ENCODE measurements at regions not wholly inside any gene's neighbourhood (a gene's known extent, or its start where the extent isn't known, plus 50 kb on each side); places are given as distances from the start of the nearest gene placed in this dataset.
"Not testable (repeated sequence)": the region's sequence is repeated elsewhere in the genome, so short reads cannot be mapped to it uniquely, and the experiment has no call there.

DNA sequence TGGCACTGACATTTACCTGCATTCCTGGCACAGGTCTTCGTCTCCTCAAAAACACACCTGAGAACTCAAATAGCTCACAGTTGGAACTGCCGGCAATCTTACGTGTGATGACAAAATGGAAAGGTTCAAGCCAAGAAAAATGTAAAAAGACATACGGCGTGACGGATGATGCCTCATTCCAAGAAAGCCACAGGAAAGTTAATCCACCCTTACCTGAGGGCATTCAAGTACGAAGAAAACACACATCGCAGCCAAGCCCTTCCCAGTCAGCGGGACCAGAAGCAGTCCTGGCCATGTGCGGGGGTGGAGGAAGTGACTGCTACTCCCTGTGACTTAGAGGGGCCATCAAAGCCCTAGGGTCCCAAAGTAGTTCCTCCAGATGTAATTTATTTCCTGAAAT lies 986.3 kb upstream of the CELF4 start:
- DNase-seq (ENCODE audit: low read depth, low spot score): no peak

DNA sequence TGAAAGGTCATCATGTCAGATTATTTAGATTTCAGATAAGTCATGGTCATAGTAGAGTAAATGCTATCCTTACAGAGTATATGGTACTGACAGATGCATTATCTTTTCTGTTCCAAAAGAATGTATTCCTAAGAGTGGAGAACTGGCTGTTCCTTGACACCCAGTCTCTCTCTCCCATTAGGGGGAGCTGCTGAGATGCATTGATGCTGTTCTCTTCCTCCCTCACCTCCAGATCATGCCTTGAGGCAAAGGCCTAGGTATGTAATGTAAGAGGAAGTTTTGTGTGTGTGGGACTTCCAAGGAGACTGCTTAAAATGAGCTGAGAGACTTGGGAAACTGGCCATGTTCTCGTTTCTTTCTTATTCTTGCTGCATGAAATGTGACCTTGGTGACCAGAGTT lies 979.5 kb upstream of the CELF4 start:
- DNase-seq (ENCODE audit: low read depth, low spot score): no peak

DNA sequence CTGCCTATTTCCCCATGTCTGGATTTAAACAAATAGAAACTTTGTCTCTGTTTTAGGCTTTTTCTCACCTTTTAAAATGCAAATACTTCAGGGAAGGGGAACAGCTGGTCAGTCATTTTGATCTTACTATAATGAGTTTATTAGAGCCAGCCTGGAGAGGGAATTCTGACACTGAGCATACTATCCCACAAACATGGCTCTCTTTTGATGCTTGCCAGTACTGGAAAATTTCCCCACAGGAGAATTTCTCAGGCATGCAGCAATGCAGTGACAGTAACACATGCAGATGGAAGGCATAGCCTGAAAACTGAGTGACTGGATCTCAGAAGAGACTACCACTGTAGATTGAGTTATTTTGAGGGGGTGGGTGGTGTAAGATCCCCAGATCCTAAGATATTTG lies 974.3 kb upstream of the CELF4 start:
- DNase-seq (ENCODE audit: low read depth, low spot score): no peak

DNA sequence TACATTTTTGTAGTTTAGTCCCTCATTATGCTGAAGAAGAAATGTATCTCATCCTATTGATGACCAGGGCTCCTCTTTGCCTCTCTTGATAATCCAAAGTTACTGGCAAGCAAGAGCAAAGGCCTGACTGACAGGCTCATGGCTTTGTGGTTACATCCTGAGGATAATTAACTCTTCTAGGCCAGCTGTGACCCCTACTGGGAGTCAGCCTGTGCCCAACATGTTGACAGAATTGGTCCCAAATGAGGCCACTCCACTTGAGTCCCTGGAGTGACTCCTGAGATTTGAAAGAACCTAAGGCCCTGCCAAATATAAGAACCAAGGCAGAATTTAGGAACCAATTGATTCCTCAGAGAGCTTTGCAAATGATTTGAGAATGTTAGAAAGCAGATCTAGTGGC lies 973.8 kb upstream of the CELF4 start:
- DNase-seq (ENCODE audit: low read depth, low spot score): no peak

DNA sequence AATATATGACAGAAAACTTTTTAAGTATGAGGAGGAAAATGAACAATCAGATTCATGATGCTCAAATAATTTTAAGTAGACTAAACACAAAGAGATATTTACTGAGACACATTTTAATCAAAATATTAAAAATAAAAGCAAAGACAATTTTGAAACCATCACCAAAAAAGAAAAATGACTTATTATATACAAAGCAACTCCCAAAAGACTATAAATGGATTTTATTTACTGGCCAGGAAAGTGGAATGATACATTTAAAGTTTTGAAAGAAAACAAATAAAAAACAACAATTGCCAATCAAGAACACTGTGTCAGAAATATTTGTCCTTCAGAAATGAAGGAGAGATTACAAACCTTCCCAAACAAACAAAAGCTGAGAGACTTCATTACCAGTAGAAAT lies 968.5 kb upstream of the CELF4 start:
- DNase-seq (ENCODE audit: low read depth, low spot score): no peak

DNA sequence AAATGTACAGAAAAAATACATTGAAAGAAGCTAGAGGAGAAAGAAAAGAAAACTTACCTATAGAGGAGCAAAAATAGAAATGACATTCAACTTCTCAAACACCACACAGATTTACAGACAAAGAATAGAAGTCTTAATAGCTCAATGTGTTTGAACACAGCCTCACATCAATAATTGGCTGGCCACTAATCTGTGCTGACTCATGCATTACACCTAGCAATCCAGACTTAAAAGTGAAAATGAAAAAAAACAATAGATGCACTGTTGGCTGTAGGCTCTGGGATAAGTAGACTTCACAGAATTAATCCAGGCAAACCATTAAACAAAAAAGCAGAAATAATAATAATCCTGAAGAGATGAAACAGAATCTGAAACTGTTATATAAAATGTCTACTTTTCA lies 961.3 kb upstream of the CELF4 start:
- DNase-seq (ENCODE audit: low read depth, low spot score): no peak

DNA sequence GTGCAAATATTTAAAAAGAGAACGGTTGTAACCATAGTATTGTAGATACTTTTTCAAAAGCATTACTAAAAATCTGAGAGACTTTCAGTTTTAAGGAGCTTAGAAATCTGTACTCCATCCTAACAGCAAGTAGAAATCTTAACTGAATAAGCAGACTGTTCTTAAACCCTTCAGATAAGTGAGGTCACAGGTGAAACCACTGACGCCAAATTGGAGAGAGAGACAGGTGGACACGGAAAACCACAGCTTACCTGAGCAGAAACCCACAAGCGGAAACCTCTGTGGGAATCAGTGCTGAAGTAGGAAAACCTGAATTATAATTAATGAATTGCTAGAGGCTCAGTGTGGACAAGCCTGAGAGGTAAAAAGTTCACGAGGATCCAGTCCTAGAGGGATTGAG lies 959.4 kb upstream of the CELF4 start:
- no peak for DNase-seq (ENCODE audit: low read depth, low spot score)

DNA sequence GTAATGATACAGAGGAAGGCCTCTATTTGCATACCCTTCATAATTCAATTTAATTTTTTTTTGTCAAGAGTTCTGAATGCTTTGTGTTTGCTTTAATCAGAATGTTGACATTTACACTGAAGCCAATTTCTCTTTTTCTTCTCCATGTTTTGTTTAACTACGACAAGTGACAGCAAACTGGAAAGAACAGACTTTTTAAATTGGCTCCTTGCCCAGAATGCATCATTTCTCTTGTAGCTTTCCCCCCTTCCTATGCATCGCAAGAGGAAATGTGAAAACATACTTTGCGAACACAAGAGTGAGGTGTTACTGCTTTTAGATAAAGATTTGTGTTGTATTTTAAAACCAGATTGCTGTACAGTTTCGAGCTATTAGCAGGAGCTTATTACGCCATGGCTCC lies 955.2 kb upstream of the CELF4 start:
- DNase-seq (ENCODE audit: low read depth, low spot score): no peak

DNA sequence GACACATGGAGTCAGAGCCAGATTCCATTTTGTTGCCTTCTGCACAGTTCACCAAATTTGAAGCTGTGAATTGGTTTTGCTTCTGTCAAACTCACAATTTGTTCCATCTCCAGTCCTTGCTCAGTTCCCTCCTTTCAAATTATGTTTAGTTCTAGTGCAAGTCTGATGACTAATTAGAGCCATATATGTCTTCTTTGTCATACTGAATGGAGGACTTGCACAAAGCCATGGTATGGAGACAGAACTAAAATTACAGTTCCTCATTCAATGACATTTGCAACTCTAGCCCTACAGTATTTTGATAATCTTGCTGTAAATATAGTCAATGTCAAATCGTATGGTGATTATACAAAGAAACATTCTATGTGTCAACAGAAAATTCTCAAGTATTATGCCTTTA lies 936.9 kb upstream of the CELF4 start:
- DNase-seq (ENCODE audit: low read depth, low spot score): no peak

DNA sequence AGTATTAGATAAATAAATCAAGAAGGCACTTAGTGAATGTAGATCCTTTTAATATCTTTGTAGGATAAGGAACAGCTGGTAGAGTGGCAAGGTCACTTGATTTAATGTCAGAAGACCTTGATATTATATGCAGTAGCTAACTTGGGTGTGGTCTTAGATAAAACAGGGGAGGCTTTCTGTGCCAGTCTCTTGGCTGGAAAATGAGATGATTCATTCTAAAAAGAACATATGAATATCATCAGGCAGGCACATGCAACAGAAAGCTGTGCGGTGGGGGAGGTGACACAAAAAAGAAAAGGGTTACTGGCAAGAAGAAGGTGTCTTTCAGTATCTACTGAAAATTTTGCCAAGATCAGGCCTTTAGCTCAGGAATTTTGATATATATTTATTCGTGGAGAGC lies 931.7 kb upstream of the CELF4 start:
- DNase-seq (ENCODE audit: low read depth, low spot score): no peak

DNA sequence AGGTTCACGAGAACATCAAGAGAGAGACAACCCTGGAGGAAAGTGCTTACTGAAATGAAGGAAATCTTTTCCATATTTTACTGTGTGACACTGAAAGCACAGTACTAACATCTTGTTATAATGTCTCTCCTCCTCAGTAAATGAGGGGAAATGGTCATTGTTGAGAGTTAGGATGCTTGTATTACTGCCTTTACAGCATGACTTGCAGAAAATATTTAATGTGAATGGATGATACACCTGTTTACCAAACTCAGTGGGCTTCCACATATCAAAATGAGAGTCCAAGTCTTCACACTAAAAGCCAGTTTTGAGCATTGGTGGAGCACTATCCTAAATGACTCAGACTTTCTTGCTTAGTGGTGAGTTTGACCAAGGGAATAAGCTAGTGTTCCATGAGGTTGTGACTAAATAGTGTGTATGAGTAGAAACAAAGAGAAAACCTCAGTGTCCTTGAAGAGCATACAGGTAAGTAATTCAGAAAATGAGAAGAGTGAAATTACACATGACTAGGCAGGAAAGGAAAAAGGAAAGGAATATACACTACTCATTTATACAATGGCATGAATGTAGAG lies 930.7 kb upstream of the CELF4 start:
- no peak for DNase-seq (ENCODE audit: low read depth, low spot score)

DNA sequence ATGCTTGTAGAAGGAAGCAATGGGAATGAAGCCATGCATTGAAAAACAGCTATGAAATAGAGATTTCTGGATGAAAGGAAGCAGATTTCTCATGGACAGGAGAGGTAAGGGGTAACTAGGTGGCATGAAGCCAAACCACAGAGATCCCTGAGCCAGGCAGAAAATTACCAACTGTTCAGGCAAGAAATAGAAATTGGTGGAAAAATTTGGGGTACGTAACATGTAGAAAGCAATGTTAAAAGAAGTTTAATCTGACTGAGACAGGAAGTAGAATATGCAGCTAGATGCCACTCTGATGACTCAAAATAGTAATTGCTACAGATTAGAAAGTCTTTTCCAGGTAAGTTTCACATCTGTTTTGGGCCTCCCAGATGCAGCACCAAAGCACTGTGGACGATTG lies 928.5 kb upstream of the CELF4 start:
- no peak for DNase-seq (ENCODE audit: low read depth, low spot score)

DNA sequence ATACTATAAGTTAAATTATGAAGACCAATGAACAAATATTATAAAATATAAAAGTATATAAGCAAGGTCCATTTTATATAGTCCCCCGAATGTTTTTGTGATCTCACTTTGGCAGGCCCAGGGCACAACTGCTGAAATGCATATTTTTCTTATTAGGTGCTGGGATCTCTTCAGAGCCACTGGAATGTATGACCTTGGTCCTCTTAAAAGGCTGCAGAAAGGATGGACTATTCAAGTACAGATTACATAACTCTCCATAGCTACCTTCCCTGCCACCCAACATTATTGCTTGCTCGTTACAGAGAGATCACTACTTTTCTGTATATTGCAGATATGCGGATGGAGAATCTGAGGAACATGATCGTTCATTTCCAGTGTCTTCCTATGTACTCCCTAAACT lies 925.6 kb upstream of the CELF4 start:
- DNase-seq (ENCODE audit: low read depth, low spot score): no peak

DNA sequence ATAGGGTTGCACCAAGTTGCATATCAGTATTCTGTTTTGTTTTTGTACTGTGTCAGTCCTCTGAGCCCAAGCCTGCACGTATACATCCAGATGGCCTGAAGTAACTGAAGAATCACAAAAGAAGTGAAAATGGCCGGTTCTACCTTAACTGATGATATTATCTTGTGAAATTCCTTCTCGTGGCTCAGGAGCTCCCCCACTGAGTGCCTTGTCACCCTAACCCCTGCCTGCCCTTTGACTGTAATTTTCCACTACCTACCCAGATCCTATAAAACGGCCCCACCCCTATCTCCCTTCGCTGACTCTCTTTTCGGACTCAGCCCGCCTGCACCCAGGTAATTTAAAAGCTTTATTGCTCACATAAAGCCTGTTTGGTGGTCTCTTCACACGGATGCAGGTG lies 924.1 kb upstream of the CELF4 start:
- DNase-seq (ENCODE audit: low read depth, low spot score): not testable (repeated sequence)

DNA sequence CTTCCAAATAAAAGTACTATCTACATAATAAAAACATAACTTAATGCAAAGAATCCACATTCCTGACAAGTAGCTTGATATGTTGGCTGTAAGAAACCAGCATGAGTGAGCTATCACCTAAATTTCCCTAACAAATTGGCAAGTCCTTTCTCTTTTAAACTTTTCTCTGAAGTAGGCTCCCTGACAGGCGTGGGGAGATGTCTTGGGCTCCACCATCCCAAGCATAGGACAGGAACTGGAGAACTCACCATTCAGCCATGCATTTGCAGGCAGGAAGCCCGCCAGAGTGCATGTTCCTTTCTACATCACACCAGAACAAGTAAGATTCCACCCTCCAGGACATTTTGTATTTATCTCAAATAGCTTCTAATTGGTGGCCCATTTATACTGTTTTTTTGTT lies 921.9 kb upstream of the CELF4 start:
- DNase-seq (ENCODE audit: low read depth, low spot score): no peak

DNA sequence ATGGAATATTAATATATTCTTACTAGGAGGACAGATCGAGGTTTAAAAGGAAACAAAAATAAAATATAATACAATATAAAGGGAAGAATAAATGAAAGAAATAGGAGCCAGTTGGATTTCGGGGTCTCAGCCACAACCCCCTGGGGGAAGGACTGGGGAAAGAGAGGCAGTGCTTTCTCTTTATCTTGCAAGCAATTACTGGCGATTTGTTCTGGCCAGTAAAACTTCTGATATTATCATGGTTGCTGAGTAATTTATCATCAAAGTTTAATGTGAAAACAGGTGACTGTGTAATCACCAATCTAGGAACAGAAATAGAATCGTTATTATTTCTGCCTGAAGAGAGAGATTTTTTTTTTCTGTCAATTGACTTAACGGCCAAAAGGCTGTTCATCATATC lies 917.7 kb upstream of the CELF4 start:
- no peak for DNase-seq (ENCODE audit: low read depth, low spot score)

DNA sequence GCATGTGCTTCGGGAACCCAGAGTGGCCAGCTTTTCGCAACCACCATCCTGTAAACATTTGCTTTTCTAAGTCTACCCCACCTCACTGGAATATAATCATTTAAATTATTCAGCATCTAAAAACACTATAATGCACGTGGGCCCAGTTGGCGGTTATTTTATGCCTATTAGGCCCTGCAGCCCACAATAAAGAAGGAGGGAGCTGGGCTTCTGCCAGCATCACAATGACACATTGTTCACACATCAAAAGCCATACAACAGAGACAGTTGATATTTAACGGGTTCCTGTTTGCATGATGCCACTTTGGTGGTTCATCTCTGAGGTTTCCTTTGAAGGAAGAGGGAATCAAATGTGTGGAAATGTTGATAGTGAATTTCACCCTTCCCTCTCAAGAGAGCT lies 916.0 kb upstream of the CELF4 start:
- DNase-seq (ENCODE audit: low read depth, low spot score): no peak

DNA sequence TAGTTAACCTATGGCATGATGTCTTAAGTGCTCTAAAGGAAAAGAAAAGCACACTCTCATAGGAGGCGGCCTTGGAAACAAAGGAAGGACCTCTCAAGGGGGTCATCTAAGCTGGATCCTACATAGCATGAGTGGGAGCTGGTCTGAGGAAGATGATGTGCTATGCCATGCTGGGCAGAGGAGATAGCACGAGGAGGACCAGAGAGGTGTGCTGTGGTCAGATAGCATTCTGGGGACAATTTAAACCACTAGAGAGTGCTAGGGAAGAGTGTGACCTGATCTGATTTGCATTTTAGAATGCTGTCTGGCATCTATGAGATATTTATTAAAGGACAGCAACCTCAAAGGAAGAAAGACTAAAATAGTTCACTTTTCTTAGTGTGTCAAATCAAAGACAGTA lies 910.1 kb upstream of the CELF4 start:
- DNase-seq (ENCODE audit: low read depth, low spot score): no peak

DNA sequence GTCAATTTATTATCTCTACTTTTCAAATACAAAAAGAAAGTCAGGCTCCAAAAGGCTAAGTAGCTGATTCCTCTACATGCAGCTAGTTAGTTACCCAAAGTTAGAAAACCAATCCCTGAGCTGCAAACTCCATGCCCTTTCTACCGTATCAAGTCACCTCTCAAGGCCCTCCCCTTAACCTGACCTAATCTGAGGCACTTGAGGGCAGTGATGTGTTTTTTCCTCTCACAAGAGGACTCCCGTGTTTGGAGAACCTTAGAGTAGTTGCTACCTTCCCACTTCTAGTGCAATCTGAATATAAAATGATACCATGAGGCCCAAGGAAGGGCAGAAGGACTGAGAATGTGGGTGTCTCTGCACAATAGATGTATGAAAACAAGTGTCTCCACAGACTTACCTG lies 907.9 kb upstream of the CELF4 start:
- no peak for DNase-seq (ENCODE audit: low read depth, low spot score)

DNA sequence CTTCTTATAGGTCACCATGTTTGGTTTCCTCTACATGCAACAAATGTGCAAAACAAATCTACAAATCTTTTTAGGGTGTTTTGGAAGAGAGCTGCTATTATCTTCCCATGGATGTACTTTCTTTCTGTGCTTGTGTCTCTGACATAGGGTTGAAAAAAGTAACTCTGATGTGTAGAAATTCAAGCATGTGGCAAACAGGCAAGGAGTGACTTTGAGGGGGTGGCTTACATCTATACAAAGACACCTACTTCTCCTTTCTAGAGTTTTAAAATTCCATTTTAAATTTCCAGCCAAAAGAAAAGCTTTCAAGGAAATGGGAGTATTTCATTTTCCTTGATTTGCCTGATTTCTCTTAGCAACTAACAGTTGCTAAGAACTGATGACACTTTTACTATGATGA lies 904.8 kb upstream of the CELF4 start:
- DNase-seq (ENCODE audit: low read depth, low spot score): no peak

DNA sequence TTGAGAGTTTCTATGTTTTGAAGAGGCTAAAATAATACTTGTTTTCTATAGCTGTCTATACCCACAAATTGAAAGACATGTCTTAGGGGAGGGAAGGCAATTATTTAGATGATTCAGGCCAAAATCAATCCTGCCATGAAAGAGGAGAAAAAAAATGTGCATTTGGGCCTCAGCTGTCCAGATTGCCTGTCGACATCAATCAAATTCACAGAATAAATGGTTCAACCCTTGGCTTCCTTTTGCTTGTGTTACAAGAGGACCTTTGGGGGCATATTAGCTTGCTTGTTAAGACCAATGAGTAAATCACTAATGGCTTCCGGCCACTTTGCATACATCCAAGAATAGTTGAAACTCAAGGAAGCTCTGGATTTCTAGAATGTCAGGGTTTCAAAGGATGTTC lies 900.8 kb upstream of the CELF4 start:
- no peak for DNase-seq (ENCODE audit: low read depth, low spot score)

DNA sequence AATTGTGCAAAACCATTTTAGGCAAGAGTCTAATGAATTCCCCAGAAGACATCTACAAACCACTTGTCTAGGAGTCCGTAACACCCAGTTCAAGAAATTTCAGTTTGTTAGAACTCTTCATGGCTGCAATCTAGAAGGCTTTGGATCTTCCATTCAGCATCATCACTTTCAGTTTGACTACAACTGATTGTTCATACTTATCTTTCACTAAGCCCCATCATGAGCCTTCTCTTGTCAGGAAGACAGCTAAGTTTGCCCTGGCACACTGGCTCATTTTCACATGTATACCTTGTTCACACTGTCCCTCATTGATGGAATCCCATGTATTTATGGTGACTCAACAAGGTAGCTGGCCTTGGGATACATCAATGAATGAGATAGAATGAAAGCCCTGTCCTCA lies 898.4 kb upstream of the CELF4 start:
- no peak for DNase-seq (ENCODE audit: low read depth, low spot score)

DNA sequence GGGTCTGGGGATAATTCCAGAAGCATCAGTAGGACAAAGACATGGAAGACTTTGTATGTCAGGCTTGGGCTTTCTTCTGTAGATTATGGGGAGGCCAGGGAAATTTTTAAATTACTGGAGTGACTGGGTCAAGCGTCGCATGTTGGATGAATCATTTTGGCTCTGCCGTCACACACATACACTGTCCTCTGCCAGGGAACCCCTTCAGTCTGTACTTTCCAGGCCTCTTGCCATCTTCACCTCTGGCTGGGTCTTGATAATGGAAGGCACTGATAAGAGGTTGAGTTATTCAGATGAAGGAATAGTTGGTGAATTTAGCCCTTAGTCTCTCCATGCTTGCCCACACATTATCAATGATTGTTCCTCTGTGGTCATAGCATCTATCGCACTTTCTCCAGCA lies 895.1 kb upstream of the CELF4 start:
- no peak for DNase-seq (ENCODE audit: low read depth, low spot score)

DNA sequence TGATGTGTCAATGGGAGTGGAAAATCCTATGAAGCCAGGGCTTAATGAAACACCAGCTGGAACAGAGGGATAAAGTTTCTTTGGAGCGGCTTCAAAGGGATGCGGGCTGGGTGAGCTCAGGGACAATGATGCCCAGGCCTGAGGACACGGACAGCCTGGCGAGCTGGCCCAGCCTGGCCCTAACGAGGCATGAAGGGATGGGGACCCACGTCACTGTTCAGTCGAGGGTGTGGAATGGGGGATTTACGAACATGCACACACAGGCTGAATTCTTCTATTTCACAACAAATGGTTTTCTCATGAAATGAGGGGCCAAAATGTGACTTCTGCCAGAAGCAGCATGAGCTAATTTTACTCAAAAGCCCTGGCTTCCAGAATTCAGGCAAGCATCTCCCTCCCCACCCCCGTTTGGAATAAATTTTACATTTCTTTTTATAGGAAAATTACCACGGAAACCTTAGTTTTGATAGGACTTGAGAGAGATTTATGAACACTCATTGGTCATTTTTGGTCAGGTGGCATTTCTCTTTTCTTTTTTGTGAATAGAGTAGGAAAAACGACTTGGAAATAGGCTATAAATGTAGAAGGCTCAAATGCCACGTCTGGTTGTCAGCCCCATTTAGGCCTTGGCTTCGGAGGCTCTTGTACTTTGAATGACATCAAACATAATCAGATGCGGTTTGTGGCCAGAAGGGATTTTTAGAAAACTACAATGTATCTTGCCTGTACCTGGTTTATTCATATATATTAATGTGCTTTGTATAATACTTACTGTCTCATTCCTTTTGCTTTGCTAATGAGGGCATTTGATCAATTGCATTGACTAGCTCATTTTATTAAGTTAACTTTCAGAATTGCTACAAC lies 893.8 kb upstream of the CELF4 start:
- no peak for DNase-seq (ENCODE audit: low read depth, low spot score)
